Neural cell (in vitro differentiated cells): ENCODE measurements at regions not wholly inside any gene's neighbourhood (a gene's known extent, or its start where the extent isn't known, plus 50 kb on each side); places are given as distances from the start of the nearest gene placed in this dataset.

Experiments
- H2AFZ ChIP-seq: fragments of 200-600, 300-800 bp; sonication (generic), shearing (Covaris generic); 2 replicates; pipeline ENCODE4 v1.6.0; 2014; ENCODE audit warnings: low read depth, mild to moderate bottlenecking, antibody characterized with exemption, low read length, moderate library complexity
- H3F3A ChIP-seq: fragments of 200-600 bp; shearing (Covaris generic); 2 replicates; pipeline ENCODE4 v1.6.1; 2016; ENCODE audit warnings: mild to moderate bottlenecking, moderate library complexity, mixed read lengths, antibody characterized with exemption, low read length; ENCODE audit not compliant: insufficient read depth, poor library complexity, severe bottlenecking
- H3K27ac ChIP-seq: fragments of 200-600, 300-800 bp; sonication (generic), shearing (Covaris generic); 2 replicates; pipeline ENCODE4 v1.5.1; 2014; ENCODE audit warnings: mild to moderate bottlenecking, low read length, moderate library complexity
- H3K27me3 ChIP-seq: fragments of 300-800, 200-600 bp; sonication (generic), shearing (Covaris generic); 2 replicates; pipeline ENCODE4 v1.6.0; 2014; ENCODE audit warnings: mild to moderate bottlenecking, low read depth, low read length, moderate library complexity; ENCODE audit not compliant: insufficient read depth
- H3K36me3 ChIP-seq: fragments of 300-800, 200-600 bp; sonication (generic), shearing (Covaris generic); 2 replicates; pipeline ENCODE4 v1.5.1; 2014; ENCODE audit warnings: mild to moderate bottlenecking, antibody characterized with exemption, low read length, moderate library complexity; ENCODE audit not compliant: insufficient read depth
- H3K4me2 ChIP-seq: fragments of 300-800, 200-600 bp; sonication (generic), shearing (Covaris generic); 2 replicates; pipeline ENCODE4 v1.6.0; 2014; ENCODE audit warnings: mild to moderate bottlenecking, low read length
- H3K4me3 ChIP-seq: fragments of 300-800, 200-600 bp; sonication (generic), shearing (Covaris generic); 2 replicates; pipeline ENCODE4 v1.5.1; 2014; ENCODE audit warnings: mild to moderate bottlenecking, low read length, moderate library complexity
- H3K79me2 ChIP-seq: fragments of 200-600 bp; shearing (Covaris generic); replicated peaks from 2 replicates; pipeline ENCODE4 v1.6.0; 2014; ENCODE audit warnings: mild to moderate bottlenecking, low read length, moderate library complexity; ENCODE audit not compliant: insufficient read depth
- H3K9ac ChIP-seq: fragments of 300-800, 200-600 bp; sonication (generic), shearing (Covaris generic); 2 replicates; pipeline ENCODE4 v1.6.1; 2016; ENCODE audit warnings: mild to moderate bottlenecking, low read length, mixed read lengths
- H3K9me2 ChIP-seq: fragments of 200-600 bp; shearing (Covaris generic); 2 replicates; pipeline ENCODE4 v1.6.1; 2016; ENCODE audit warnings: mild to moderate bottlenecking, low read length, mixed read lengths; ENCODE audit not compliant: insufficient read depth
- H3K9me3 ChIP-seq: fragments of 200-600, 300-800 bp; sonication (generic), shearing (Covaris generic); 2 replicates; pipeline ENCODE4 v1.6.1; 2016; ENCODE audit warnings: mild to moderate bottlenecking, mixed run types, low read length, moderate library complexity, mixed read lengths
- H4K20me1 ChIP-seq: fragments of 200-600 bp; shearing (Covaris generic); 2 replicates; pipeline ENCODE4 v1.6.1; 2016; ENCODE audit warnings: mild to moderate bottlenecking, mixed run types; ENCODE audit not compliant: insufficient read depth
- EP300 ChIP-seq: fragments of 450-650 bp; conservative IDR thresholded peaks from 2 replicates; pipeline ENCODE4 v1.6.1; 2014; ENCODE audit warnings: antibody characterized with exemption, mild to moderate bottlenecking, moderate library complexity; ENCODE audit not compliant: poor library complexity, severe bottlenecking
- EZH2 ChIP-seq: fragments of 200-600, 300-800 bp; shearing (Covaris generic), sonication (generic); IDR thresholded peaks from 2 replicates; pipeline ENCODE4 v1.6.1; 2014; ENCODE audit warnings: antibody characterized with exemption, low read length, borderline replicate concordance, mild to moderate bottlenecking; ENCODE audit not compliant: insufficient read depth, poor library complexity, severe bottlenecking
- MXI1 ChIP-seq: fragments of 450-650 bp; conservative IDR thresholded peaks from 2 replicates; pipeline ENCODE4 v1.6.1; 2014; ENCODE audit warnings: antibody characterized with exemption, mild to moderate bottlenecking; ENCODE audit not compliant: poor library complexity, severe bottlenecking
- POLR2AphosphoS5 ChIP-seq: IDR thresholded peaks from 2 replicates; pipeline ENCODE4 v1.6.1; 2012
- RAD21 ChIP-seq: fragments of 450-650 bp; conservative IDR thresholded peaks from 2 replicates; pipeline ENCODE4 v1.6.1; 2014; ENCODE audit warnings: antibody characterized with exemption, mild to moderate bottlenecking, moderate library complexity
- SMC3 ChIP-seq: fragments of 450-650 bp; conservative IDR thresholded peaks from 2 replicates; pipeline ENCODE4 v1.6.1; 2014; ENCODE audit warnings: antibody characterized with exemption, mild to moderate bottlenecking, moderate library complexity; ENCODE audit not compliant: poor library complexity
- TAF1 ChIP-seq: IDR thresholded peaks from 2 replicates; pipeline ENCODE4 v1.6.1; 2012; ENCODE audit warnings: low read depth
- TF ChIP-seq, protein P1 (sequence below): fragments of 450-650 bp; IDR thresholded peaks from 2 replicates; pipeline ENCODE4 v1.5.1; 2014; ENCODE audit warnings: antibody characterized with exemption, mild to moderate bottlenecking, moderate library complexity; ENCODE audit not compliant: poor library complexity, severe bottlenecking
- TF ChIP-seq, protein P2 (sequence below): IDR thresholded peaks from 2 replicates; pipeline ENCODE4 v1.6.1; 2012; ENCODE audit warnings: borderline replicate concordance

- no peaks in the 10 kb centered on the region for H4K20me1 ChIP-seq
- no peaks in the 10 kb centered on the region for H3K36me3 ChIP-seq
- TF ChIP-seq, protein P1, sequence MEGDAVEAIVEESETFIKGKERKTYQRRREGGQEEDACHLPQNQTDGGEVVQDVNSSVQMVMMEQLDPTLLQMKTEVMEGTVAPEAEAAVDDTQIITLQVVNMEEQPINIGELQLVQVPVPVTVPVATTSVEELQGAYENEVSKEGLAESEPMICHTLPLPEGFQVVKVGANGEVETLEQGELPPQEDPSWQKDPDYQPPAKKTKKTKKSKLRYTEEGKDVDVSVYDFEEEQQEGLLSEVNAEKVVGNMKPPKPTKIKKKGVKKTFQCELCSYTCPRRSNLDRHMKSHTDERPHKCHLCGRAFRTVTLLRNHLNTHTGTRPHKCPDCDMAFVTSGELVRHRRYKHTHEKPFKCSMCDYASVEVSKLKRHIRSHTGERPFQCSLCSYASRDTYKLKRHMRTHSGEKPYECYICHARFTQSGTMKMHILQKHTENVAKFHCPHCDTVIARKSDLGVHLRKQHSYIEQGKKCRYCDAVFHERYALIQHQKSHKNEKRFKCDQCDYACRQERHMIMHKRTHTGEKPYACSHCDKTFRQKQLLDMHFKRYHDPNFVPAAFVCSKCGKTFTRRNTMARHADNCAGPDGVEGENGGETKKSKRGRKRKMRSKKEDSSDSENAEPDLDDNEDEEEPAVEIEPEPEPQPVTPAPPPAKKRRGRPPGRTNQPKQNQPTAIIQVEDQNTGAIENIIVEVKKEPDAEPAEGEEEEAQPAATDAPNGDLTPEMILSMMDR: no peak
- TF ChIP-seq EZH2 (no peak), EP300 (no peak), RAD21 (no peak), SMC3 (no peak)
- TF ChIP-seq, protein P2, sequence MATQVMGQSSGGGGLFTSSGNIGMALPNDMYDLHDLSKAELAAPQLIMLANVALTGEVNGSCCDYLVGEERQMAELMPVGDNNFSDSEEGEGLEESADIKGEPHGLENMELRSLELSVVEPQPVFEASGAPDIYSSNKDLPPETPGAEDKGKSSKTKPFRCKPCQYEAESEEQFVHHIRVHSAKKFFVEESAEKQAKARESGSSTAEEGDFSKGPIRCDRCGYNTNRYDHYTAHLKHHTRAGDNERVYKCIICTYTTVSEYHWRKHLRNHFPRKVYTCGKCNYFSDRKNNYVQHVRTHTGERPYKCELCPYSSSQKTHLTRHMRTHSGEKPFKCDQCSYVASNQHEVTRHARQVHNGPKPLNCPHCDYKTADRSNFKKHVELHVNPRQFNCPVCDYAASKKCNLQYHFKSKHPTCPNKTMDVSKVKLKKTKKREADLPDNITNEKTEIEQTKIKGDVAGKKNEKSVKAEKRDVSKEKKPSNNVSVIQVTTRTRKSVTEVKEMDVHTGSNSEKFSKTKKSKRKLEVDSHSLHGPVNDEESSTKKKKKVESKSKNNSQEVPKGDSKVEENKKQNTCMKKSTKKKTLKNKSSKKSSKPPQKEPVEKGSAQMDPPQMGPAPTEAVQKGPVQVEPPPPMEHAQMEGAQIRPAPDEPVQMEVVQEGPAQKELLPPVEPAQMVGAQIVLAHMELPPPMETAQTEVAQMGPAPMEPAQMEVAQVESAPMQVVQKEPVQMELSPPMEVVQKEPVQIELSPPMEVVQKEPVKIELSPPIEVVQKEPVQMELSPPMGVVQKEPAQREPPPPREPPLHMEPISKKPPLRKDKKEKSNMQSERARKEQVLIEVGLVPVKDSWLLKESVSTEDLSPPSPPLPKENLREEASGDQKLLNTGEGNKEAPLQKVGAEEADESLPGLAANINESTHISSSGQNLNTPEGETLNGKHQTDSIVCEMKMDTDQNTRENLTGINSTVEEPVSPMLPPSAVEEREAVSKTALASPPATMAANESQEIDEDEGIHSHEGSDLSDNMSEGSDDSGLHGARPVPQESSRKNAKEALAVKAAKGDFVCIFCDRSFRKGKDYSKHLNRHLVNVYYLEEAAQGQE: no peak
- no peaks in the 10 kb centered on the region for H3F3A ChIP-seq
- no peak overlapping the region for H3K9ac ChIP-seq
- H3K79me2 ChIP-seq: no peaks in the 10 kb centered on the region
- no peaks in the 10 kb centered on the region for H3K9me2 ChIP-seq
- no peaks in the 10 kb centered on the region for H3K9me3 ChIP-seq
- H3K27me3 ChIP-seq: no peaks in the 10 kb centered on the region
- no peak overlapping the region for H3K27ac ChIP-seq
- H3K4me3 ChIP-seq: no peak overlapping the region
- no peak overlapping the region for H3K4me2 ChIP-seq
- H2AFZ ChIP-seq: no peak overlapping the region
Observed at GRCh38 chr5:20056933-20057332, 68.9 kb upstream of the CDH18 start.

DNA sequence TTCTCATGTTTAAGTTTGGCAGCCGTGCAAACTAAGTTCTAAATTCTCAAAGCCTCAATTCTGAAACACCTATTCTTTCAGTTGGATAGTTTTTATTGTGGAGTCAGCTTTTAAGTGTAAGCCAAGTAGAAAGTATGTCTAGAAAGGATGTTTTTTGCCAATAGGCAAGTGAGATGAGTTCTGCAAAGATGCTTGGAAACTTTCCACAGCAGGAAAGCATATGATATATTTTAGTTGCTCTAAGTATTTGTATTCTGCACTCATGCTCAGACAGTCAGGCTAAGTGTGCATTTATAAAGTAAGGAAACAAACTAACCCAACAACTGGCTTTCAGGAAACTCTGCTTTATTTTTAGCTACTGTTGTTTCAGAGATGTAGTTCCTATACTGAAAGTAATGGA lies 67.3 kb upstream of the CDH18 start:
- Histone ChIP-seq H4K20me1 (no peaks in the 10 kb centered on the region), H3K79me2 (no peaks in the 10 kb centered on the region), H2AFZ (no peak overlapping the region), H3K9me2 (no peaks in the 10 kb centered on the region), H3K9ac (no peak overlapping the region), H3K4me3 (no peak overlapping the region), H3K36me3 (no peaks in the 10 kb centered on the region), H3F3A (no peaks in the 10 kb centered on the region), H3K4me2 (no peak overlapping the region), H3K9me3 (no peaks in the 10 kb centered on the region), H3K27ac (no peak overlapping the region), H3K27me3 (no peaks in the 10 kb centered on the region)
- TF ChIP-seq TAF1 (no peak), POLR2AphosphoS5 (no peak), EP300 (no peak), SMC3 (no peak), RAD21 (no peak), MXI1 (no peak), EZH2 (no peak)
- TF ChIP-seq, protein P2: no peak
- TF ChIP-seq, protein P1: no peak
